ENCODE measurements at regions not wholly inside any gene's neighbourhood (a gene's known extent, or its start where the extent isn't known, plus 50 kb on each side); places are given as distances from the start of the nearest gene placed in this dataset.

DNA sequence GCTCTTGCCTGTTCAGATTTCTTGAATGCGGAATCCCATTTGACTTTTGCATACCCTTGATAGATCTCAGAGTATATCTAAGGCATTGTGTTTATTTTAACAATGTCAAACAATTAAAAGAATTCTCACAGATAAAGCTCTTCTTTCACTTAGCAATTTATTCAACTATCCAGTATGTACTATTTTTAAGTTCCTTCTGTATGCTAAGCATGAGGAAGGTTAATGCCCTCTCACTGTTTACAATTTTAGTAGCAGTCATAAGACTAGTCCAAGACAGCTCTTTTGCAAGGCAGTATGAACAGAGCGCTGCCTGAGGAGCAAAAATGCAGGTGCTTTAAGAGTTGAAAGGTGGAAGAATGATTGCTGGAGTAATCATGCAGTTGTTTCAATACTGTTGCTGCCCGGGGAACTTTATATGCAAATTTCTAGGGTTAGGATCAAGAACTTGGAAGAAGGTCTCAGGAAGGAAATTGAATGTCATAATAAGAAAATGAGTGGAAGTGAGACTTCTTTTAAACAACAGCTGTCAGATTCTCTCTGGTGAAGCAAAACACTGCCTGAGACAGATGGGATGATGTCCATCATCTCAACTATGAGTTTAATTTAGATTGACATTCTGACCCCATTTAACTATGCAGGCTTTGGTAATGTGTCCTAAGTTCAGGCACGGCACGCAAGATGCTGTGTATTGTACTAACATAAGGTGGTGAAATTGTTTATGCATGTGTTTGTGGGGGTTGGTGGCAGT is 1303.5 kb upstream of the CITED2 start:
- TF ChIP-seq, protein P1, sequence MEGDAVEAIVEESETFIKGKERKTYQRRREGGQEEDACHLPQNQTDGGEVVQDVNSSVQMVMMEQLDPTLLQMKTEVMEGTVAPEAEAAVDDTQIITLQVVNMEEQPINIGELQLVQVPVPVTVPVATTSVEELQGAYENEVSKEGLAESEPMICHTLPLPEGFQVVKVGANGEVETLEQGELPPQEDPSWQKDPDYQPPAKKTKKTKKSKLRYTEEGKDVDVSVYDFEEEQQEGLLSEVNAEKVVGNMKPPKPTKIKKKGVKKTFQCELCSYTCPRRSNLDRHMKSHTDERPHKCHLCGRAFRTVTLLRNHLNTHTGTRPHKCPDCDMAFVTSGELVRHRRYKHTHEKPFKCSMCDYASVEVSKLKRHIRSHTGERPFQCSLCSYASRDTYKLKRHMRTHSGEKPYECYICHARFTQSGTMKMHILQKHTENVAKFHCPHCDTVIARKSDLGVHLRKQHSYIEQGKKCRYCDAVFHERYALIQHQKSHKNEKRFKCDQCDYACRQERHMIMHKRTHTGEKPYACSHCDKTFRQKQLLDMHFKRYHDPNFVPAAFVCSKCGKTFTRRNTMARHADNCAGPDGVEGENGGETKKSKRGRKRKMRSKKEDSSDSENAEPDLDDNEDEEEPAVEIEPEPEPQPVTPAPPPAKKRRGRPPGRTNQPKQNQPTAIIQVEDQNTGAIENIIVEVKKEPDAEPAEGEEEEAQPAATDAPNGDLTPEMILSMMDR (IDR thresholded peaks at IDR 0.05) = no peak
- Mint-ChIP-seq H3K9me3 (ENCODE audit: unreplicated experiment) (no peaks in the 10 kb centered on the region), H3K27ac (ENCODE audit: unreplicated experiment) (no peak overlapping the region), H3K4me1 (ENCODE audit: unreplicated experiment) (peaks cover 5% of the 10 kb centered on the region), H3K36me3 (ENCODE audit: unreplicated experiment) (no peaks in the 10 kb centered on the region), H3K4me3 (ENCODE audit: unreplicated experiment) (no peak overlapping the region), H3K27me3 (ENCODE audit: unreplicated experiment) (no peaks in the 10 kb centered on the region)
- no peak for DNase-seq (ENCODE audit: extremely low spot score, unreplicated experiment)

DNA sequence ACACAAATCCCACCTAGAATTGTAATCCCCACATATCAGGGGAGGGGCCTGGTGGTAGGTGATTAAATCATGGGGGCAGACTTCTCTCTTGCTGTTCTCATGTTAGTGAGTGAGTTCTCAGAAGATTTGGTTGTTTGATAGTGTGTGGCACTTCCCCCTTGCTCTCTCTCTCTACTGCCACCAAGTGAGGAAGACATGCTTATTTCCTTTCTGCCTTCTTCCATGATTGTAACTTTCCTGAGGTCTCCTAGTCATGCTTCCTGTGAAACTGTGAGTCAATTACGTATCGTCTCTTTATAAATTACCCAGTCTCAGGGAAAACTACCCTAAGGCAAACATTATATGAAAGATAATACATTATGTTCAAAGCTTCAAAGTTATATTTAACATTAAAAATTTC is 1297.5 kb upstream of the CITED2 start:
- TF ChIP-seq, protein P1 (IDR thresholded peaks at IDR 0.05) = peak; percentile 22
- no peaks in the 10 kb centered on the region for H3K27me3 Mint-ChIP-seq (ENCODE audit: unreplicated experiment)
- no peak for DNase-seq (ENCODE audit: extremely low spot score, unreplicated experiment)
- H3K27ac Mint-ChIP-seq (ENCODE audit: unreplicated experiment) = no peak overlapping the region
- H3K4me1 Mint-ChIP-seq (ENCODE audit: unreplicated experiment) = peaks cover 5% of the 10 kb centered on the region
- no peak overlapping the region for H3K4me3 Mint-ChIP-seq (ENCODE audit: unreplicated experiment)
- no peaks in the 10 kb centered on the region for H3K36me3 Mint-ChIP-seq (ENCODE audit: unreplicated experiment)
- peaks cover 9% of the 10 kb centered on the region for H3K9me3 Mint-ChIP-seq (ENCODE audit: unreplicated experiment)

DNA sequence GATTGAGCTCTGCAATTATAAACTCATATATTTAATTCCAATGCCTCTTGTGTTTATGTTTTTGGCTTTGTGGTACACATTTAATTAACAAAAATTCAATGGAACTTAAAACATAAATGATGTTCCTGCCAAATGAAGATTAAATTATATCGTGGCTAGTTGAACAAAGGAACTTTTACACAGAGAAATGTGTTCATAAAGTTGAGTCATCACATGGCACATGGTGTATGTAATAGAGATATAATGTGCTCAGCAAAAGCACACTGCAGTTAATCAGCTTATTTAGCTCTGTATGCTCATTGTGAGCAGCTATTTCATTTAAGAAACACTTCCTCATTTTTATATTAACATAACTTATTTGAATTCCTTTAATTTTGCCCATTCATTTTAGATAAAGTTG is 1295.6 kb upstream of the CITED2 start:
- no peak for DNase-seq (ENCODE audit: extremely low spot score, unreplicated experiment)
- peaks cover 9% of the 10 kb centered on the region for H3K9me3 Mint-ChIP-seq (ENCODE audit: unreplicated experiment)
- TF ChIP-seq, protein P1 (IDR thresholded peaks at IDR 0.05) = no peak
- H3K27ac Mint-ChIP-seq (ENCODE audit: unreplicated experiment) = no peak overlapping the region
- H3K4me3 Mint-ChIP-seq (ENCODE audit: unreplicated experiment) = no peak overlapping the region
- H3K27me3 Mint-ChIP-seq (ENCODE audit: unreplicated experiment) = no peaks in the 10 kb centered on the region
- no peaks in the 10 kb centered on the region for H3K36me3 Mint-ChIP-seq (ENCODE audit: unreplicated experiment)
- H3K4me1 Mint-ChIP-seq (ENCODE audit: unreplicated experiment) = peaks cover 5% of the 10 kb centered on the region

DNA sequence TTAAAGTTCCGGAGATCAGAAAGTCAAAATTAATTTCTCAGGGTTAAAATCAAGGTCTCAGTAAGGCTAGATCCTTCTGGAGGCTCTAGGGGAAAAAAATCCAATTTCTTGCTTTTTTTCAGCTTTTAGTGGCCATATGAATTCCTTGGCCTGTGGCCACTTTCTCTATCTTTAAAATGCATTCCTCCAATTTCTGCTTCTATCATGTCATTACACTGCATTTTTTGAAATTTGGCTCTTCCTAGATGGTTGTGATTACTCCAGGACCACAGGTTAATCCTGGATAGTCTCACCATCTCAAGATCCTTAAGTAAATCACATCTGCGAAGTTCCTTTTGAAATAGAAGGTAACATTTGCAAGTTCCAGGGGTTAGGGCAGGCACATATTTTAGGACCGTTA is 1294.9 kb upstream of the CITED2 start:
- no peak overlapping the region for H3K27ac Mint-ChIP-seq (ENCODE audit: unreplicated experiment)
- no peaks in the 10 kb centered on the region for H3K27me3 Mint-ChIP-seq (ENCODE audit: unreplicated experiment)
- H3K36me3 Mint-ChIP-seq (ENCODE audit: unreplicated experiment) = no peaks in the 10 kb centered on the region
- no peak for DNase-seq (ENCODE audit: extremely low spot score, unreplicated experiment)
- peaks cover 5% of the 10 kb centered on the region for H3K4me1 Mint-ChIP-seq (ENCODE audit: unreplicated experiment)
- peaks cover 9% of the 10 kb centered on the region for H3K9me3 Mint-ChIP-seq (ENCODE audit: unreplicated experiment)
- TF ChIP-seq, protein P1 (IDR thresholded peaks at IDR 0.05) = no peak
- H3K4me3 Mint-ChIP-seq (ENCODE audit: unreplicated experiment) = no peak overlapping the region

DNA sequence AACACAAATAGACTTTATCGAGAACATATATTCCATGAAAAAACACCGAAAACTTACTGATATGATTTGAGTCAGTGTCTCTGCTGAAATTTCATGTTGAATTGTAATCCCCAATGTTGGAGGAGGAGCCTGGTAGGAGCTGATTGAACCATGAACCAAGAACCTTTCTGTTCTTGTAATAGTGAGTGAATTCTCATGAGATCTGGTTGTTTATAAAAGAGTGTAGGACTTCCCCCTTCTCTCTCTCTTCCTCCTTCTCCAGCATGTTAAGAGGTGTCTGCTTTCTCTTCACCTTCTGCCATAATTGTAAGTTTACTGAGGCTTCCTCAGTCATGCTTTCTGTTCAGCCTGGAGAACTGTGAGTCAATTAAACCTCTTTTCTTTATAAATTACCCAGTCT is 1289.3 kb upstream of the CITED2 start:
- no peak overlapping the region for H3K27ac Mint-ChIP-seq (ENCODE audit: unreplicated experiment)
- H3K9me3 Mint-ChIP-seq (ENCODE audit: unreplicated experiment) = no peaks in the 10 kb centered on the region
- peaks cover 7% of the 10 kb centered on the region for H3K4me1 Mint-ChIP-seq (ENCODE audit: unreplicated experiment)
- H3K27me3 Mint-ChIP-seq (ENCODE audit: unreplicated experiment) = no peaks in the 10 kb centered on the region
- DNase-seq (ENCODE audit: extremely low spot score, unreplicated experiment) = no peak
- H3K4me3 Mint-ChIP-seq (ENCODE audit: unreplicated experiment) = no peak overlapping the region
- peaks cover 1% of the 10 kb centered on the region for H3K36me3 Mint-ChIP-seq (ENCODE audit: unreplicated experiment)
- TF ChIP-seq, protein P1 (IDR thresholded peaks at IDR 0.05) = no peak

Measured in osteocyte (in vitro differentiated cells).